Endodermal cell (in vitro differentiated cells): ENCODE measurements at regions not wholly inside any gene's neighbourhood (a gene's known extent, or its start where the extent isn't known, plus 50 kb on each side); places are given as distances from the start of the nearest gene placed in this dataset.

ENCODE experiments used
- DNase-seq: peaks from one replicate; pipeline ENCODE4 v3.0.0-alpha.2; 2017
- H3K27ac ChIP-seq: 2 replicates; pipeline ENCODE4 v1.5.1; 2013; ENCODE audit warnings: mild to moderate bottlenecking, low read depth, low read length, moderate library complexity
- H3K27me3 ChIP-seq: 2 replicates; pipeline ENCODE4 v1.6.1; 2013; ENCODE audit warnings: mild to moderate bottlenecking, low read length, moderate library complexity; ENCODE audit not compliant: insufficient read depth, control insufficient read depth, poor library complexity, severe bottlenecking
- H3K36me3 ChIP-seq: 2 replicates; pipeline ENCODE4 v1.7.0; 2013; ENCODE audit warnings: mild to moderate bottlenecking, low read length, moderate library complexity; ENCODE audit not compliant: control insufficient read depth, insufficient read depth
- H3K4me1 ChIP-seq: one replicate; pipeline ENCODE4 v1.7.0; 2013; ENCODE audit warnings: low read length; ENCODE audit not compliant: control insufficient read depth, insufficient read depth
- H3K4me3 ChIP-seq: 2 replicates; pipeline ENCODE4 v1.5.1; 2013; ENCODE audit warnings: mild to moderate bottlenecking, low read length, moderate library complexity
- H3K9ac ChIP-seq: 2 replicates; pipeline ENCODE4 v1.6.1; 2013; ENCODE audit warnings: mild to moderate bottlenecking, low read length, moderate library complexity; ENCODE audit not compliant: poor library complexity, severe bottlenecking; ENCODE audit errors: extremely low read depth
- H3K9me3 ChIP-seq: 2 replicates; pipeline ENCODE4 v1.6.1; 2013; ENCODE audit warnings: mild to moderate bottlenecking, low read length, moderate library complexity; ENCODE audit not compliant: control insufficient read depth
- H3K27ac Mint-ChIP-seq: 2 replicates; pipeline ENCODE4 v1.8.0; 2020; ENCODE audit warnings: mixed read lengths
- H3K27me3 Mint-ChIP-seq: 2 replicates; pipeline ENCODE4 v1.8.0; 2021; ENCODE audit warnings: mild to moderate bottlenecking, mixed read lengths; ENCODE audit not compliant: insufficient read depth
- H3K36me3 Mint-ChIP-seq: 2 replicates; pipeline ENCODE4 v1.8.0; 2020; ENCODE audit warnings: low read depth, mixed read lengths
- H3K4me1 Mint-ChIP-seq: 2 replicates; pipeline ENCODE4 v1.8.0; 2020; ENCODE audit warnings: mixed read lengths
- H3K4me3 Mint-ChIP-seq: 2 replicates; pipeline ENCODE4 v1.8.0; 2020; ENCODE audit warnings: mild to moderate bottlenecking, moderate library complexity, mixed read lengths
- H3K9me3 Mint-ChIP-seq: 2 replicates; pipeline ENCODE4 v1.8.0; 2020; ENCODE audit warnings: mild to moderate bottlenecking, mixed read lengths
- WGBS, 2 experiments: methylation state at CpG; one replicate each; pipeline versions ENCODE4 v1.1.5 to v1.1.7; 2013; ENCODE audit warnings: missing lambda C conversion rate in 2 of 2, mixed read lengths in 1 of 2; ENCODE audit not compliant: insufficient coverage in 1 of 2, insufficient read length in 1 of 2; 5-methylcytosine and 5-hydroxymethylcytosine counted together
- TF ChIP-seq, protein P1 (sequence below): fragments of 200-600 bp; sonication (generic); conservative IDR thresholded peaks from 2 replicates; pipeline ENCODE4 v1.5.0; 2021; ENCODE audit warnings: antibody characterized with exemption, mild to moderate bottlenecking

DNA sequence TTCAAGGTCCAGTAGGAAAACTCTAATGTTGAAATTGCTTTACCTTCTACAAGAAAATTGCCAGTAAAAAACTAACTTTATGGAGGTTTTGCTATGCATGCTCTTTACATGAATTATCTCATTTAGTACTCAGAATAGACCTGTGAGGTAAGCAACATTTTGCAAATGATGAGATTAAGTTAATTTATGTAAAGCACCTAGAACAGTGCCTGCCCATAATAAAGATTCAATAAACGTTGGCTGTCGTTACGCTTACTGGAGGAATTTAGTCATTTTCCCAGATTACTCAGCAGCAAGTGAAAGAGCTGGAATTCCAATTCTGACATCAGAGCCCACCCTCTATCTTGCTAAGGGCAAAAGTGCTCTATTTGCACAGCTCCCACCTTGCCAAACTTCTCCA, 69.4 kb upstream of the ARID1B start:
- DNase-seq: no peak
- 90 to 92% methylated on average over 3 of the region's 3 CpGs for WGBS, 2 experiments
- H3K27me3 ChIP-seq: no peaks in the 10 kb centered on the region
- Mint-ChIP-seq H3K4me3 (no peak overlapping the region), H3K36me3 (no peaks in the 10 kb centered on the region), H3K27me3 (no peaks in the 10 kb centered on the region), H3K9me3 (no peaks in the 10 kb centered on the region), H3K4me1 (peaks cover 9% of the 10 kb centered on the region), H3K27ac (no peak overlapping the region)
- H3K4me1 ChIP-seq: no peaks in the 10 kb centered on the region
- no peak overlapping the region for H3K9ac ChIP-seq
- H3K36me3 ChIP-seq: no peaks in the 10 kb centered on the region
- TF ChIP-seq, protein P1, sequence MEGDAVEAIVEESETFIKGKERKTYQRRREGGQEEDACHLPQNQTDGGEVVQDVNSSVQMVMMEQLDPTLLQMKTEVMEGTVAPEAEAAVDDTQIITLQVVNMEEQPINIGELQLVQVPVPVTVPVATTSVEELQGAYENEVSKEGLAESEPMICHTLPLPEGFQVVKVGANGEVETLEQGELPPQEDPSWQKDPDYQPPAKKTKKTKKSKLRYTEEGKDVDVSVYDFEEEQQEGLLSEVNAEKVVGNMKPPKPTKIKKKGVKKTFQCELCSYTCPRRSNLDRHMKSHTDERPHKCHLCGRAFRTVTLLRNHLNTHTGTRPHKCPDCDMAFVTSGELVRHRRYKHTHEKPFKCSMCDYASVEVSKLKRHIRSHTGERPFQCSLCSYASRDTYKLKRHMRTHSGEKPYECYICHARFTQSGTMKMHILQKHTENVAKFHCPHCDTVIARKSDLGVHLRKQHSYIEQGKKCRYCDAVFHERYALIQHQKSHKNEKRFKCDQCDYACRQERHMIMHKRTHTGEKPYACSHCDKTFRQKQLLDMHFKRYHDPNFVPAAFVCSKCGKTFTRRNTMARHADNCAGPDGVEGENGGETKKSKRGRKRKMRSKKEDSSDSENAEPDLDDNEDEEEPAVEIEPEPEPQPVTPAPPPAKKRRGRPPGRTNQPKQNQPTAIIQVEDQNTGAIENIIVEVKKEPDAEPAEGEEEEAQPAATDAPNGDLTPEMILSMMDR: no peak
- H3K9me3 ChIP-seq: no peaks in the 10 kb centered on the region
- H3K27ac ChIP-seq: no peak overlapping the region
- H3K4me3 ChIP-seq: no peak overlapping the region

DNA sequence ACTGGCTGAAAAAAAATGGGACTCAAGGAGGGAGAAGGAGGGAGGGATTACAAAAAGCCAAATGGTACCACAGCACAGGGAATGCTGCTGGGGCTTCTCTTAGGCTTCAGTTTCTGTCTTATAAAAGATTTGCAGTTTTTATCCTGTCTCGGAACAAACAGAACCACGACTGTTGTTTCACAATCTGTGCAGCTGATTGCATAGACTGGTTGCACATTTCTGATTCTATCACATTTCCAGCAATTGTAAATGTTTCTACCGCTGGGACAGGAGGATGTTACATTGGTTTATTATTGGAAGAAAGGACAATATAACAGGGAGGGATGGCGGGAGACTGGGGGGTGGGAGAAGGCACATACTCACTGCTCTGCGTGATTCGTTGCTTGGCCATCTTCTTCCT, 73.5 kb upstream of the ARID1B start:
- DNase-seq: no peak
- Mint-ChIP-seq H3K36me3 (no peaks in the 10 kb centered on the region), H3K9me3 (no peaks in the 10 kb centered on the region), H3K4me1 (peaks cover 11% of the 10 kb centered on the region), H3K27me3 (no peaks in the 10 kb centered on the region), H3K27ac (no peak overlapping the region), H3K4me3 (no peak overlapping the region)
- Histone ChIP-seq H3K4me1 (no peaks in the 10 kb centered on the region), H3K27me3 (no peaks in the 10 kb centered on the region), H3K27ac (no peak overlapping the region), H3K4me3 (no peak overlapping the region), H3K9me3 (no peaks in the 10 kb centered on the region), H3K36me3 (no peaks in the 10 kb centered on the region), H3K9ac (no peak overlapping the region)
- WGBS, 2 experiments: 90 to 92% methylated on average over 5 to 6 of the region's 6 CpGs
- TF ChIP-seq, protein P1: no peak

DNA sequence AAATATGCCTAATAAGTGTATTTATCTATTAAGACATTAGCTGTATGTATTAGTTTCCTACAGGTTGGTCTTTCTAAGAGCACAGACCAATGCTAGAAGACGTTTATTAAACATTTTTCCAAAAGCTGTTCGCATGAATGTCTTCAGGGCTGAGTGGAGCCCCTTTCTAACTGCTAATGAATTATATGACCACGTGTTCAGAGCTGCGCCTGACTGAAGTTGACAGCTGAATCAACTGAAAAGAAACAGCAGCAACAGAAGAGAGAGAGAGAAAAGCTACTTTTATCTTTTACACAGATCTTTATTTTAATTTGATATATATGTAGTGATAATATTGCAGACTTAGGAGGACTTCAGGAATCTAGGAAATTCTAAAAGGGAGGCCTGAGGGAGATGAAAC, 75.2 kb upstream of the ARID1B start:
- no peak for DNase-seq
- no peaks in the 10 kb centered on the region for H3K4me1 ChIP-seq
- no peak overlapping the region for H3K4me3 ChIP-seq
- Mint-ChIP-seq H3K27me3 (no peaks in the 10 kb centered on the region), H3K36me3 (no peaks in the 10 kb centered on the region), H3K27ac (no peak overlapping the region), H3K9me3 (no peaks in the 10 kb centered on the region), H3K4me1 (peaks cover 15% of the 10 kb centered on the region), H3K4me3 (no peak overlapping the region)
- H3K27ac ChIP-seq: no peak overlapping the region
- TF ChIP-seq, protein P1: no peak
- H3K36me3 ChIP-seq: no peaks in the 10 kb centered on the region
- no peak overlapping the region for H3K9ac ChIP-seq
- no peaks in the 10 kb centered on the region for H3K9me3 ChIP-seq
- WGBS, 2 experiments: 85 to 89% methylated on average over 2 to 4 of the region's 4 CpGs
- no peaks in the 10 kb centered on the region for H3K27me3 ChIP-seq
